Astrocyte (in vitro differentiated cells and primary cell): ENCODE measurements at regions not wholly inside any gene's neighbourhood (a gene's known extent, or its start where the extent isn't known, plus 50 kb on each side); places are given as distances from the start of the nearest gene placed in this dataset.
"Not testable (repeated sequence)": the region's sequence is repeated elsewhere in the genome, so short reads cannot be mapped to it uniquely, and the experiment has no call there.

ENCODE experiments used
- DNase-seq: peaks from one replicate; pipeline ENCODE4 v3.0.0-alpha.2; 2010; ENCODE audit warnings: low read depth
- FAIRE-seq: peaks from 2 replicates; lab custom pipeline; 2011; peaks lifted over from hg19 to GRCh38; lab: Jason Lieb, UNC
- H2AFZ ChIP-seq: 2 replicates; pipeline ENCODE4 v1.6.0; 2012; ENCODE audit warnings: low read depth, low read length, inconsistent platforms
- H3K27ac ChIP-seq: 2 replicates; pipeline ENCODE4 v1.5.1; 2011; ENCODE audit warnings: low read depth, low read length, inconsistent platforms
- H3K27me3 ChIP-seq: 2 replicates; pipeline ENCODE4 v1.6.0; 2011; ENCODE audit warnings: low read length, inconsistent platforms; ENCODE audit not compliant: insufficient read depth
- H3K36me3 ChIP-seq: 2 replicates; pipeline ENCODE4 v1.5.1; 2011; ENCODE audit warnings: low read length, inconsistent platforms; ENCODE audit not compliant: insufficient read depth
- H3K4me1 ChIP-seq: 2 replicates; pipeline ENCODE4 v1.5.1; 2011; ENCODE audit warnings: low read length, inconsistent platforms; ENCODE audit not compliant: insufficient read depth
- H3K4me2 ChIP-seq: 2 replicates; pipeline ENCODE4 v1.6.0; 2012; ENCODE audit warnings: low read length, inconsistent platforms
- H3K4me3 ChIP-seq: 2 replicates; pipeline ENCODE4 v1.5.1; 2011; ENCODE audit warnings: low read depth, mild to moderate bottlenecking, low read length, inconsistent platforms; ENCODE audit not compliant: insufficient read depth
- H3K79me2 ChIP-seq: 2 replicates; pipeline ENCODE4 v1.6.0; 2012; ENCODE audit warnings: mild to moderate bottlenecking, low read length, inconsistent platforms; ENCODE audit not compliant: insufficient read depth
- H3K9ac ChIP-seq: 2 replicates; pipeline ENCODE4 v1.6.0; 2012; ENCODE audit warnings: mild to moderate bottlenecking, low read length, inconsistent platforms
- H3K9me3 ChIP-seq: 2 replicates; pipeline ENCODE4 v1.5.1; 2012; ENCODE audit warnings: low read depth, mild to moderate bottlenecking, low read length, inconsistent platforms; ENCODE audit not compliant: insufficient read depth
- H4K20me1 ChIP-seq: 2 replicates; pipeline ENCODE4 v1.6.0; 2012; ENCODE audit warnings: low read length, inconsistent platforms; ENCODE audit not compliant: insufficient read depth
- H3K27ac Mint-ChIP-seq: one replicate; pipeline ENCODE4 v1.8.0; 2021; ENCODE audit warnings: mild to moderate bottlenecking, mixed read lengths; ENCODE audit not compliant: unreplicated experiment
- H3K27me3 Mint-ChIP-seq: one replicate; pipeline ENCODE4 v1.8.0; 2021; ENCODE audit warnings: low read depth, mixed read lengths; ENCODE audit not compliant: unreplicated experiment
- H3K36me3 Mint-ChIP-seq: one replicate; pipeline ENCODE4 v1.8.0; 2021; ENCODE audit warnings: low read depth, mixed read lengths; ENCODE audit not compliant: unreplicated experiment
- H3K4me1 Mint-ChIP-seq: one replicate; pipeline ENCODE4 v1.8.0; 2021; ENCODE audit warnings: low read depth, mixed read lengths; ENCODE audit not compliant: unreplicated experiment
- H3K4me3 Mint-ChIP-seq: one replicate; pipeline ENCODE4 v1.8.0; 2021; ENCODE audit warnings: mild to moderate bottlenecking, moderate library complexity, mixed read lengths; ENCODE audit not compliant: unreplicated experiment
- H3K9me3 Mint-ChIP-seq: one replicate; pipeline ENCODE4 v1.8.0; 2021; ENCODE audit warnings: mild to moderate bottlenecking, mixed read lengths; ENCODE audit not compliant: unreplicated experiment
- CTCF ChIP-seq: IDR thresholded peaks from 2 replicates; pipeline ENCODE4 v1.5.1; 2011; ENCODE audit warnings: low read depth, mild to moderate bottlenecking, inconsistent platforms, low read length, moderate library complexity; ENCODE audit not compliant: insufficient read depth
- EZH2 ChIP-seq: IDR thresholded peaks from 2 replicates; pipeline ENCODE4 v1.6.1; 2012; ENCODE audit warnings: mild to moderate bottlenecking, low read length, inconsistent platforms; ENCODE audit not compliant: insufficient read depth

GRCh38 chr7:145378197-145378596, 542.3 kb upstream of the TPK1 start:
- H3K9me3 Mint-ChIP-seq, result peaks cover 2% of the 10 kb centered on the region
- TF ChIP-seq EZH2 (no peak), CTCF (no peak)
- H3K4me3 Mint-ChIP-seq, result no peak overlapping the region
- no peaks in the 10 kb centered on the region for H3K36me3 Mint-ChIP-seq
- no peak overlapping the region for H3K4me3 ChIP-seq
- H4K20me1 ChIP-seq, result no peaks in the 10 kb centered on the region
- H3K4me1 Mint-ChIP-seq, result no peaks in the 10 kb centered on the region
- no peaks in the 10 kb centered on the region for H3K4me1 ChIP-seq
- H3K36me3 ChIP-seq, result no peaks in the 10 kb centered on the region
- H3K9me3 ChIP-seq, result no peaks in the 10 kb centered on the region
- H3K79me2 ChIP-seq, result no peaks in the 10 kb centered on the region
- H3K4me2 ChIP-seq, result no peak overlapping the region
- no peak for FAIRE-seq
- no peak overlapping the region for H3K9ac ChIP-seq
- no peaks in the 10 kb centered on the region for H3K27me3 ChIP-seq
- no peak overlapping the region for H2AFZ ChIP-seq
- no peak for DNase-seq
- H3K27ac Mint-ChIP-seq, result no peak overlapping the region
- H3K27me3 Mint-ChIP-seq, result no peaks in the 10 kb centered on the region
- H3K27ac ChIP-seq, result no peak overlapping the region

GRCh38 chr7:145360511-145361100, 524.8 kb upstream of the TPK1 start:
- no peak for TF ChIP-seq EZH2
- TF ChIP-seq CTCF, result no peak
- Histone ChIP-seq H3K4me3 (no peak overlapping the region), H3K4me1 (no peaks in the 10 kb centered on the region), H3K4me2 (no peak overlapping the region), H2AFZ (no peak overlapping the region), H3K36me3 (no peaks in the 10 kb centered on the region), H3K27ac (no peak overlapping the region), H4K20me1 (no peaks in the 10 kb centered on the region), H3K27me3 (no peaks in the 10 kb centered on the region), H3K79me2 (no peaks in the 10 kb centered on the region), H3K9me3 (no peaks in the 10 kb centered on the region), H3K9ac (no peak overlapping the region)
- H3K27me3 Mint-ChIP-seq, result no peaks in the 10 kb centered on the region
- DNase-seq, result no peak
- no peak overlapping the region for H3K4me3 Mint-ChIP-seq
- H3K4me1 Mint-ChIP-seq, result no peaks in the 10 kb centered on the region
- no peak overlapping the region for H3K27ac Mint-ChIP-seq
- peaks cover 1% of the 10 kb centered on the region for H3K36me3 Mint-ChIP-seq
- no peak for FAIRE-seq
- H3K9me3 Mint-ChIP-seq, result peaks cover 16% of the 10 kb centered on the region

- H3K9me3 Mint-ChIP-seq, result no peaks in the 10 kb centered on the region
- Histone ChIP-seq H3K4me3 (no peak overlapping the region), H3K9me3 (peaks cover 3% of the 10 kb centered on the region), H3K4me2 (no peak overlapping the region), H3K27ac (no peak overlapping the region), H4K20me1 (no peaks in the 10 kb centered on the region), H3K4me1 (no peaks in the 10 kb centered on the region), H3K79me2 (no peaks in the 10 kb centered on the region), H2AFZ (no peak overlapping the region), H3K36me3 (no peaks in the 10 kb centered on the region), H3K9ac (no peak overlapping the region), H3K27me3 (no peaks in the 10 kb centered on the region)
- no peaks in the 10 kb centered on the region for H3K4me1 Mint-ChIP-seq
- DNase-seq, result no peak
- TF ChIP-seq CTCF, result no peak
- TF ChIP-seq EZH2, result no peak
- no peaks in the 10 kb centered on the region for H3K36me3 Mint-ChIP-seq
- no peak for FAIRE-seq
- H3K27ac Mint-ChIP-seq, result no peak overlapping the region
- H3K4me3 Mint-ChIP-seq, result no peak overlapping the region
- H3K27me3 Mint-ChIP-seq, result no peaks in the 10 kb centered on the region
Observed at GRCh38 chr7:145350334-145350733, 514.5 kb upstream of the TPK1 start.

GRCh38 chr7:145349452-145349851, 513.6 kb upstream of the TPK1 start:
- not testable (repeated sequence) for H3K27ac ChIP-seq, H3K36me3 ChIP-seq, H3K4me1 ChIP-seq, H3K36me3 Mint-ChIP-seq, H3K4me1 Mint-ChIP-seq, H3K9me3 ChIP-seq, H3K4me3 ChIP-seq, H3K27me3 ChIP-seq, H3K9ac ChIP-seq, FAIRE-seq, H3K27me3 Mint-ChIP-seq, H3K79me2 ChIP-seq, H2AFZ ChIP-seq, H3K4me2 ChIP-seq, H4K20me1 ChIP-seq, H3K9me3 Mint-ChIP-seq, H3K27ac Mint-ChIP-seq, DNase-seq, H3K4me3 Mint-ChIP-seq
